ENCODE measurements at regions not wholly inside any gene's neighbourhood (a gene's known extent, or its start where the extent isn't known, plus 50 kb on each side); places are given as distances from the start of the nearest gene placed in this dataset.

DNA sequence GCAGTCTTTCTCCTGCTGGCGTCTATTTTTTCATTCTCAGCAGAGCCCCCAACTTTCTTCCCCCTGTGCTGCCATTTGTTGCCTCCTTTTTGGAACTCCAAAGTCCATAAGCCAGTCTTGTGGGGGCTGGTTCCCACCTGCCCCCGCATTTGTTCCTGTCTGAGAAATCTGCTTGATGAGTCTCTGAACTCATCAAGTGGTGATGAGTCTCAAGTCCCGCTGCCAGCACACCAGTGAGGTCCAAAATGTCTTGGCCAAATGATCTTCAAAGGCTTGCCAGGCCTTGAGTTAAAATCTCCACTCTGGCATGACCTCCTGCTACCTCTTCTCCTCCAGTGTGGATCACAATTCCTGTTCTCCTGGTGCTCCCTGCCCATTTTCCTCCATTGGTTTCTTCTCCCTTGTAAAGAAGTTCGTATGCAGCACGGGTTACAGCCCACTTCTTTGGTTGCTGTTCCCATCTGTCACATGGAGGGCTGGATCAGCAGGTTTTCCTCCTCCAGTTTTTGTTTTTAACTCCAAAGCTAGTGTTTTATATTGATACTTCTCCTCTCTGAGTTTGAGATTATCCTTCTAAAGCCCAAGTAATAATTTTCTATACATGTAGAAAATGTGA is 72.7 kb upstream of the LIMCH1 start:
- DNase-seq, result no peak

DNA sequence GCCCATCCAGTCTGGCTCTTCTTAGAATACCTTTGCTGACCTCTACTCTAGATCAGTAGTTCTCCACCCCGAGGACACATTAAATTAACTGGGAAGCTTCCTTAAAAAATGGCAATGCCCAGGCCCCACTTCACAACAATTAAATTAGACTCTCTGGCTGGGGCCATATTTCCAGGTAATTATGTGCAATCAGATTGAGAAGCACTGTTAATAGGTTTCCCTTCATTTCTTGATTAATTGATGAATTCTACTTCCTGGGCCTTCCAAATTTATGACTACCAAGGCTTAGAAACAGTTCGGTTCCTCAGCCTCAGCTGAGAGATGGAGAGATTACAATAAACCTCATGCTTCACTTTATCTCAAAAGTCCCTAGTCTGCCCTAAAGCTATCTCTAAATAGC is 71.7 kb upstream of the LIMCH1 start:
- DNase-seq, result no peak

DNA sequence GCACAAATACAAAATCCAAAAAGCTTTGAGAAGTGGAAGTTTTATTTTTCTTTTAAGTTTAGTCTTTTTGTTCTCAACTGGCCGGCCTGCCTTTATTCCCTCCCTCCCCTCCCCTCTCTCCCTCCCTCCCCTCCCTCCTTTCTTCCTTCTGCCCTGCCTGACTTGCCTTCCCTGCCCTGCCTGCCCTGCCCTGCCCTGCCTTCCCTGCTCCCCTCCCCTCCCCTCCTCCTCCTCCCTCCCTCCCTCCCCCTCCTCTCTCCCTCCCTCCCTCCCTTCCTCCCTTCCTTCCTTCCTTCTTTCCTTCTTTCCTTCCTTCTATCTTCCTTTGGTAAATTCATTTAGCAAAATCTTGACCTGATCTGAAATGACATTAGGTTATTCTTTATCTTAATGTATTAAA is 69.8 kb upstream of the LIMCH1 start:
- DNase-seq, result no peak

DNA sequence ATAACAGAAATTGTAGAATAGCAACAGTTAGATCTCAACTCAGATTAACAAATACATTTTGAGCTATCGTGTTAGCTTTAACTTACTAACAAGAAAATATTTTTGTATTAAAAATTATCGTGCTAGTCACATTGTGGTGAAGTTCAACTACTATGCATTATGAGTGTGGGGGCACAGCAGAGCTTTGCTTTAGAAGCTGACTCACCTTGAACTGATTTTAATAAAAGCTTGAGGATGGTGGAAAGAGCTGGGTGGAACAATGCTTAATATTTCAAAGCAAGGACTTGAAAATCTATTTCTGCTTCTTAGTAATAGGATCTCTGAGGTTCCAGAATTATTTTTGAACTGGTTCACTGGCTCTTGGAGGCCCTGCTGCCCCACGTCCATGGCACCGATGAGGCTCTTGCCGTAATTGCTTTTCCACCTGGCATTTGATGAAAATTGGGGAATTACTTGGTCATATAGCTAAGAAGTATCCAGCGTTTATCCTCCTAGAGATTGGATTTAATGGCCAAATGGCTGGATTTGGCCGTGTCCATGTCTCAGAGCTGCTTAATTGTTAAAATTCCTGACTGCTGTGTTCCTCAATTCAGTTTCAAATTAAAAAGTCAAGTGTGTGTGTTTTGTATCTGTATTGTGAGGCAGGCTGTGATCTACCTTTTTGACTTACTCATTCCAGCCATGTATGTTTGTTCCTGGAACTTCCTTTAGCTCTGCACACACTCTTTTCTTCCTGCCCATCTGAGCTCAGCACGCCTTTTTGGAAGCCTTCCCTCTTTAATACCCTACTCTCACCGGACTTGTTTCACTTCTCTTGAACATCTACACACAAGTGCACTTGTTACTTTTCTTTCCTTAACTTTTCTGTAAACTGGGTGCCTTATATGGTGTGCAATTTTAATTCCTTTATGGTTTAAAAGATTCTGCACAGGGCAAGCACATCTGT is 66.6 kb upstream of the LIMCH1 start:
- DNase-seq, result no peak

DNA sequence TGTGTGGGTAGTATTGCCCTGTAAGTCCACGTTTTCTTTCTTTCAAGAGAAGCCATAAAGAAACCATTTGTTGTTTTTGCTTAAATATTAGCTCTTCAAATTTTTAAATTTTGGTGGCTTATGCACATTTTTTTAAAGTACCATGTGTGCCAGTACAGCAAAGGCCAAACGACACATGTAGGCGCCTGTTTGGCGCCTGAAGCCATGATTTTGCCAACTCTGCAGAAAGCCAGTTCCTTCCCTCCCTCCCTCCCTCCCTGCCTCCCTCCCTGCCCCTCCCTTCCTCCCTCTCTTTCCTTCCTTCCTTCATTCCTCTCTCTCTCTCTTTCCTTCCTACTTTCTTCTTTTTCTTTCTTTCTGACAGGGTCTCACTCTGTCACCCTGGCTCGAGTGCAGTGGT is 65.9 kb upstream of the LIMCH1 start:
- no peak for DNase-seq

DNA sequence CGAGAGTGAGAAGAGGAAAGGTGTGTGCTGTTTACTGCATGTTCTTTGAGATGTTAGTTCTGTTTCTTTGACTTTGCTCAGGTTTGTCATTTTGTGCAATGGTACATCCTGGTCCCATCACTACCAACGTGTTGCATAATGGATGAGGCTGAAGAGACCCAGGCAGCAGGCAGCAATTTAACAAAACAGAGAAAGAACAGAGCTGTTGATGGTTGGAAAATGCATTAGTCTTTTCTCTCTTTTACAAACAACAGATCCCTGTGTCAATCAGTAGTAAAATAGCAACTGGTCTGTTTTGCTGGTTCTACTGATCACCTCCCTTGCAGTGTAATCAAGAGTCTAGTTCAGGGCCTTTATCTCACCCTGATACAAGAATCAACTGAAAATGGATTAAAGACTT is 64.8 kb upstream of the LIMCH1 start:
- DNase-seq, result no peak

DNA sequence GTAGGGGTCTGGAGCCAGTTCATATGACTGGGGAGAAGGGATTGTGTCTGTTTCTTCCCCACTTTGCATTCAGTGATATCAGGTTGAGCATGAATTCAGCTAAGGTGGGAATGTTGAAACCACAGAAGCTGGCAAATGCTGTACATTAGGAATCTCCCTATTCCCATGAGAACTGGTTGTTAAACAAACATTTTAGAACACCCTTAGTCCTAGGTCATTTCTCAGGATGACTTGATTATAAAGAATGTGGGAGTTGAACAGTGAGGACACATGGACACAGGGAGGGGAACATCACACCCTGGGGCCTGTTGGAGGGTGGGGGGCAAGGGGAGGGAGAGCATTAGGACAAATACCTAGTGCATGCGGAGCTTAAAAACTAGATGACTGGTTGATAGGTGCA is 62.6 kb upstream of the LIMCH1 start:
- DNase-seq, result no peak

DNA sequence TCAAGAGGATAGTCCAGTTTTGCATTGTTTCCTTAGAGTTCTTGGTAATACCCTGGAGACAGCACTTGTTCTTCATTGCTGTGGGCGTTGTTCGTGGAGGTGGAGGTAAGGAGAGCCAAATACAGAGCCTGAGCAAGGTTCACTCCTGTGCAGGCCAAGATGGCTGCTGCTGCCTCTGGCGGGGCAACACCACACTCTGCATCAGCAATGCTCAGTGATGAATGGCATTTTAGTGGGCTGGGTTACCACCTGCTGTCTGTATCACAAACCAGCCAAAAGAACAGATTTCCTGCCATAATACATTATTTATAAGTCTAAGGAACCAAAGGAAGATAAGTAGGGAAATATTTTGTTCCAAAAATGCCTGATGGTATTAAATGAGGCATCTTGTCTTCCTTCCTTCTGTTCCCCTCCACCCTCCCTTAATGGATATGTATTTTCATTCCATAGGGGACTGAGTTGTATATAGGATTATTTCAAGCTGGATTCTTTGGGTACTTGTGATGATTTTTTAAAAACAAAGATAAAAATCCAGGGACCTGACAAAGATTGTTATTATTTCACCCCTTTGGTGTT is 61.6 kb upstream of the LIMCH1 start:
- DNase-seq, result no peak

DNA sequence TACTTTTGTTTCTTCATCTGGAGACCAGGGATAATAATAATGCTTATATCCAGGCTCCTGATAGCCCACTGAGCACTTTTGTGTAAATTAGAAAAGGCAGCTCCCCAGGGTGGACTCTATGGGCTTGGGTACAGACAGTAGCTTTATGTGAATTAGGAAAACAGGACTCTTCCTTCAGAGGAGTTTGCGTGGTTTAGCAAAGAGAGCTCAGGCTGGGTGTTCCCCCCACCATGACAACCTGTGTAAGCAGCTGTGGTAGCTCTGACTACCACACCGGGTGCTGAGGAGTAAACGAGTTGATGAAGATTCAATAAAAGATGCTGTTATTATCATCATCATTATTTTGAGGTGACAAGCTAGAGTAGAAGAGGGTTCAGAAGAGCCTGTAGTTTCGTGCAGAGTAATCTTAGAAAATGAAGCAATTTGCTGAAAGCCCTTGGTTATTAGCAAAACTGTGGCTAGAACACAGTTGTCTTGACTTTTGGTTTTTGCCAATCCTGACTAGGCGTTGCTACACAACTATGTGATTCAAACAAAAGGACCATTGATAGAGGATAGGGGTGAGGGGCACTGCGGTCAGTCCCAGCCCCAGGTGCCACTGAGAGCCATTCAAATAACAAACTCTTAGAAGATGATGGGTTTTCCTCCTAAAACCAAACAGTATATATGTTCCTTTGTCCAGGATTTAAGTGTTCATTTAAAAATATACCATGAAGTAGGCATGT is 60.6 kb upstream of the LIMCH1 start:
- DNase-seq, result no peak

DNA sequence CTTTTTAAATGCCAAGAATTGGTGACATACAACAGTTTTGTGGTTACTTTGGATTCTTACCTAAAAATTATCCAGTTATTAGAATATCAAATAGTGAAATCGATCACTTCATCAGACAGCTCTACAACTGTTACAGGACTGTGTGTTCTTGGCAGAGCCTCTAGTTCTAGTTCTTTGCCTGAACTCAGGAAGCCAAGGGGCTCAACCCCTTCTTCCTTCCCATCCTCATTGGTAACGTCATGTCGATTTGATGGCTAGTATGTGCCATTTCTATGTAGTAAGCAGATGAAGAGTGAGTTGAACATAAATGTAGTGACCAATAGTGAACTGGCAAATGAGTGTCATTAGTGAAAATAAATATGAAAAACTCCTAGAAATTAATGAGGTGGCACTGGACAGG is 59.4 kb upstream of the LIMCH1 start:
- DNase-seq, result no peak

DNA sequence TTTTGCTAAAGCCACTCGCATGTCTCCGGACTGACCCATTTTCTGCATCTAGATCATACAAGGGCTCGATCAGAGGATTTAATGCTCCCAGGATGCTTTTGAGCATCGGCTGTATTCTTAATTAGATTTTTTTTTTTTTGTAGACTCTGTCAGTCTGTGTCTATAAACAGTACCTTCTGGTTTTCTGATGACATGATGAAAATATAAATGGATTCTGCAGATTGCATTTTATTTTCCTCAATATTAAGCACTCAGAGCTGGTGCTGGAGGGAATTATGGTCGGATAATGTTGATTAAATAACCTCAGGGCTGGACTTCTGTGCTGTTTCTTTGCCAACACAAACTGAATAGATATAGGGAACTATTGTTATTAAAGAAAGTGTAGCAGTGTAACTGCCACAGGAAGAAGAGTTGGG is 57.1 kb upstream of the LIMCH1 start:
- no peak for DNase-seq

DNA sequence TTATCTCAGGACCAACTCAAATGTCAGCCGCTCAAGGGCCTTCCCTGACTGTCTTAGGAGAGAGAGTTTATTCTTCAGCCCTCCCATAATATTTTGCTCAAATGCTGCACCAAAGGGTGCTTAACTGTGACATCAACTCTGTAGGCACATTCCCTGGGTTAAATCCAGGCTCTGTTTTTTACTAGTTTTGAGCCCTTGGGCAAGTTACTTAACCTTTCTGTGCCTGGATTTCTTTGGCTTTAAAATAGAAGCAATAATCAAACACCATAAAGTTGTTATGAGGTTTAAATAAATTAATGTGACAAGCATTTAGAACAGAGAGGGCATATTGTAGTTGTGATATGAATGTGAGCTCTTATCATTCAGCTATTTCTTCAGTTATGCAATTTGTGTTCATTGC is 54.2 kb upstream of the LIMCH1 start:
- no peak for DNase-seq

DNA sequence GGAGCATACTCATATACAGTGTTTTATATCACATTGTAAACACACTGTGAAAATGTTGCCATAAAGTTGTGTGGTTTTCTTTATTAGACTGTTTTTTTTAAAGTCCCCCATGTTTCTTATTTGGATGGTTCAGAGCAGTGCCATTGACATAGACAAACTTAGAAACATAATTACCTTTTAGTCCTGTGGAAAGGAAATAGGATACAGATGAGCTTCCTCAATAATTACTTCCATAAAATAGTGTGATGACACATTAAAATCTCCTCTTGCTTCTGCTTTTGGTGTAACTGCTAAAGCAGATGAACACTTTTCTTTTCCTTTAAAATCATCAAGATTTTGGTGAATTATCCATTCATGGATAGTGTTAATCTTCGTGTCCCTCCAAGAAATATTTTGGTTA is 52.9 kb upstream of the LIMCH1 start:
- no peak for DNase-seq

DNA sequence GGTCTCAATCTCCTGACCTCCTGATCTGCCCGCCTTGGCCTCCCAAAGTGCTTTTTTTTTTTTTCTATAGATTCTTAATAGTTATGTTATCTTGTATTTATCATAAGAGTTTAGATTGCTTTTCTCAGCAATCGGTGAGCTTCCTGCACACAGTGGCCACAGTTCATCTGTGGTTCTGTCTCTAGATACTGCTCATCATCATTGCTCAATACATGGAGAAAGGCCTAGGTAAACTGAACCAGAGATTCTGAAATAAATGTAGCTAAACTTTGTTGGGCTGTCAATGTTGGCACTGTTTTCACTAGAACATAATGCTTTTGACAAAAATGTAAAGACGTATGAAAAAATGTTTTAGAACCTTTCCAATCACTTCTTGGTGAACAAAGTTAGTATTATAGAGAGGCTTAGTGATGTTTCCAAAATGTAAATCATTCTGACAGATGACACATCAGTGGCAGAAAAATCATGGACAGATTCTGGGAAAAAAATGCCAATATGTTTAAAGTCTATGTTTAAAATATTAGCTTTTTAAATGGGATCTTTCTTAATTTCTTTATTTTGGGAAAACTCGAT is 50.0 kb upstream of the LIMCH1 start:
- no peak for DNase-seq
